SU-DHL-6 (cell line): ENCODE measurements at regions not wholly inside any gene's neighbourhood (a gene's known extent, or its start where the extent isn't known, plus 50 kb on each side); places are given as distances from the start of the nearest gene placed in this dataset.

ENCODE experiments used
- H2AFZ ChIP-seq: fragments of 200-600 bp; sonication (generic); 2 replicates; pipeline ENCODE4 v1.6.1; 2014; ENCODE audit warnings: low read depth, mild to moderate bottlenecking, moderate library complexity, mixed read lengths, antibody characterized with exemption, low read length; ENCODE audit not compliant: severe bottlenecking
- H3F3A ChIP-seq: fragments of 200-600 bp; shearing (Covaris generic); 2 replicates; pipeline ENCODE4 v1.6.0; 2016; ENCODE audit warnings: antibody characterized with exemption, mild to moderate bottlenecking; ENCODE audit not compliant: insufficient read depth
- H3K27ac ChIP-seq: fragments of 200-600 bp; sonication (generic); 2 replicates; pipeline ENCODE4 v1.5.1; 2016; ENCODE audit warnings: low read depth, mild to moderate bottlenecking, low read length, moderate library complexity, mixed read lengths
- H3K27me3 ChIP-seq: fragments of 200-600 bp; sonication (generic), shearing (Covaris generic); 2 replicates; pipeline ENCODE4 v1.6.0; 2014; ENCODE audit warnings: mild to moderate bottlenecking, low read length
- H3K36me3 ChIP-seq: fragments of 200-600 bp; sonication (generic); 2 replicates; pipeline ENCODE4 v1.6.1; 2014; ENCODE audit warnings: mild to moderate bottlenecking, low read length, mixed read lengths
- H3K4me2 ChIP-seq: fragments of 300-600, 200-600 bp; shearing (Covaris generic), sonication (generic); 2 replicates; pipeline ENCODE4 v1.6.0; 2014; ENCODE audit warnings: low read length, low read depth, mild to moderate bottlenecking; ENCODE audit not compliant: poor library complexity, severe bottlenecking
- H3K4me3 ChIP-seq: fragments of 200-600 bp; sonication (generic); 2 replicates; pipeline ENCODE4 v1.5.1; 2014; ENCODE audit warnings: antibody characterized with exemption, low read length, mild to moderate bottlenecking, mixed read lengths; ENCODE audit not compliant: insufficient read depth, poor library complexity, severe bottlenecking
- H3K79me2 ChIP-seq: fragments of 200-600 bp; sonication (generic); 2 replicates; pipeline ENCODE4 v1.6.1; 2014; ENCODE audit warnings: mild to moderate bottlenecking, low read length, moderate library complexity; ENCODE audit not compliant: insufficient read depth
- H3K9ac ChIP-seq: fragments of 200-600 bp; sonication (generic); 2 replicates; pipeline ENCODE4 v1.7.0; 2014; ENCODE audit warnings: mild to moderate bottlenecking, low read length
- H3K9me2 ChIP-seq: fragments of 200-600 bp; sonication (generic); replicated peaks from 2 replicates; pipeline ENCODE4 v1.6.1; 2014; ENCODE audit warnings: low read length; ENCODE audit not compliant: insufficient read depth
- H3K9me3 ChIP-seq: fragments of 200-600 bp; sonication (generic); 2 replicates; pipeline ENCODE4 v1.6.1; 2014; ENCODE audit warnings: low read length, mixed read lengths; ENCODE audit not compliant: insufficient read depth
- H4K20me1 ChIP-seq: fragments of 200-600 bp; sonication (generic); 2 replicates; pipeline ENCODE4 v1.6.1; 2014; ENCODE audit warnings: low read depth, mild to moderate bottlenecking, antibody characterized with exemption, low read length, moderate library complexity, mixed read lengths
- EZH2phosphoT487 ChIP-seq: fragments of 200-600 bp; sonication (generic), shearing (Covaris generic); conservative IDR thresholded peaks from 2 replicates; pipeline ENCODE4 v1.6.1; 2018; ENCODE audit warnings: mild to moderate bottlenecking, antibody characterized with exemption, low read length, moderate library complexity, mixed read lengths
- TF ChIP-seq, protein P1 (sequence below): fragments of 200-600 bp; sonication (generic); IDR thresholded peaks from one replicate; pipeline ENCODE4 v1.5.1; 2017; ENCODE audit warnings: antibody characterized with exemption, mild to moderate bottlenecking, low read length, moderate library complexity; ENCODE audit not compliant: insufficient read depth, poor library complexity, severe bottlenecking

DNA sequence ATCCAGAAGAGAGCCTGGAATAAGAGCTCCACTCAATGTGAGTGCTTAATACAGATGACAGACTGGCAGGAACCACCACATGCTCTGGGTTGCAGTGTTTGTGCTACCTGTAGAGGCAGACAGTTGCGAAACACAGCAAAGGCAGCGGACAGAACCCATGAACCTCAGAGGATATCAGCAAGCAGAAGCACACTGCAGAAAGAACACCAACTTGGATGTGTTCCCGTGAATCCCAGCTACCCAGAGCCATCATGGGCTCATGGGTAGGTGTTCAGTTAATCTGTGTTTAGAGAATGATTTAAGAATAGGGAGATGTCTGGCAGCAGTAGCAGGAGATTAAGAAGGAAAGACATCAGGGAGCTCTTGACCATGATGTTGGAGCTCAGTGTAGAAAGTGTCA lies 133.3 kb upstream of the FOXQ1 start:
- no peak overlapping the region for H3K27ac ChIP-seq
- H3K9me2 ChIP-seq: no peaks in the 10 kb centered on the region
- no peaks in the 10 kb centered on the region for H4K20me1 ChIP-seq
- H3K9ac ChIP-seq: no peak overlapping the region
- 0 out of 2 replicates have a peak, but pooled peaks cover 4% of the 10 kb centered on the region for H3K27me3 ChIP-seq
- H3K4me2 ChIP-seq: no peak overlapping the region
- H3K79me2 ChIP-seq: no peaks in the 10 kb centered on the region
- TF ChIP-seq, protein P1, sequence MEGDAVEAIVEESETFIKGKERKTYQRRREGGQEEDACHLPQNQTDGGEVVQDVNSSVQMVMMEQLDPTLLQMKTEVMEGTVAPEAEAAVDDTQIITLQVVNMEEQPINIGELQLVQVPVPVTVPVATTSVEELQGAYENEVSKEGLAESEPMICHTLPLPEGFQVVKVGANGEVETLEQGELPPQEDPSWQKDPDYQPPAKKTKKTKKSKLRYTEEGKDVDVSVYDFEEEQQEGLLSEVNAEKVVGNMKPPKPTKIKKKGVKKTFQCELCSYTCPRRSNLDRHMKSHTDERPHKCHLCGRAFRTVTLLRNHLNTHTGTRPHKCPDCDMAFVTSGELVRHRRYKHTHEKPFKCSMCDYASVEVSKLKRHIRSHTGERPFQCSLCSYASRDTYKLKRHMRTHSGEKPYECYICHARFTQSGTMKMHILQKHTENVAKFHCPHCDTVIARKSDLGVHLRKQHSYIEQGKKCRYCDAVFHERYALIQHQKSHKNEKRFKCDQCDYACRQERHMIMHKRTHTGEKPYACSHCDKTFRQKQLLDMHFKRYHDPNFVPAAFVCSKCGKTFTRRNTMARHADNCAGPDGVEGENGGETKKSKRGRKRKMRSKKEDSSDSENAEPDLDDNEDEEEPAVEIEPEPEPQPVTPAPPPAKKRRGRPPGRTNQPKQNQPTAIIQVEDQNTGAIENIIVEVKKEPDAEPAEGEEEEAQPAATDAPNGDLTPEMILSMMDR: no peak
- no peak for TF ChIP-seq EZH2phosphoT487
- H2AFZ ChIP-seq: no peak overlapping the region
- H3K9me3 ChIP-seq: no peaks in the 10 kb centered on the region
- no peaks in the 10 kb centered on the region for H3F3A ChIP-seq
- H3K4me3 ChIP-seq: no peak overlapping the region
- H3K36me3 ChIP-seq: no peaks in the 10 kb centered on the region

- Histone ChIP-seq H4K20me1 (no peaks in the 10 kb centered on the region), H3F3A (no peaks in the 10 kb centered on the region), H3K36me3 (no peaks in the 10 kb centered on the region), H3K9me3 (no peaks in the 10 kb centered on the region), H3K4me3 (no peak overlapping the region), H3K9ac (no peak overlapping the region), H3K4me2 (no peak overlapping the region), H3K27ac (no peak overlapping the region), H3K79me2 (no peaks in the 10 kb centered on the region), H2AFZ (no peak overlapping the region), H3K9me2 (no peaks in the 10 kb centered on the region), H3K27me3 (0 out of 2 replicates have a peak, but pooled peaks cover 4% of the 10 kb centered on the region)
- TF ChIP-seq, protein P1: no peak
- no peak for TF ChIP-seq EZH2phosphoT487
Observed at GRCh38 chr6:1176567-1176966, 135.3 kb upstream of the FOXQ1 start.

DNA sequence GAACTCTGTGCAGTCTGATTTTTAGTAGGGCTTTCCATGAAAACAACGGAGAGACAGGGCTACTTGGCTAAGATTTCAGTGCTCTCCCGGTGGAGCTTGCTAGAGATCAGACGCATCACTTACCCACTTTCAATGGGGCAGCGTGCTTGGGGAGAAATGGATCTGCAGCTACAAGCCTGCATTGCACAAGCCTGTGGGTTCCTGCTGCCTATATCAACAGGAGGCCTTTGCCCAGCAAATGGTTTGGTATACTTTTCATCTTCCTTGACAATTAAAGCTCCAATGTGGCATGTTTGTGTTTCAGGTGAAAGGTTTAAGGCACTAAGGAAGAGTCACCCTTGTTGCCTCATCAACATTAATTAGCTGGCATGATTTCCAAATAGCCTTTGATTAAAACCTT lies 136.0 kb upstream of the FOXQ1 start:
- 0 out of 2 replicates have a peak, but pooled peaks cover 4% of the 10 kb centered on the region for H3K27me3 ChIP-seq
- no peaks in the 10 kb centered on the region for H4K20me1 ChIP-seq
- H3K4me2 ChIP-seq: no peak overlapping the region
- no peaks in the 10 kb centered on the region for H3K36me3 ChIP-seq
- no peak overlapping the region for H3K4me3 ChIP-seq
- no peak overlapping the region for H3K9ac ChIP-seq
- no peaks in the 10 kb centered on the region for H3F3A ChIP-seq
- H3K9me2 ChIP-seq: no peaks in the 10 kb centered on the region
- H3K79me2 ChIP-seq: no peaks in the 10 kb centered on the region
- no peak for TF ChIP-seq EZH2phosphoT487
- TF ChIP-seq, protein P1: no peak
- H2AFZ ChIP-seq: no peak overlapping the region
- no peak overlapping the region for H3K27ac ChIP-seq
- H3K9me3 ChIP-seq: no peaks in the 10 kb centered on the region
